ENCODE measurements at regions not wholly inside any gene's neighbourhood (a gene's known extent, or its start where the extent isn't known, plus 50 kb on each side); places are given as distances from the start of the nearest gene placed in this dataset.

GRCh38 chr18:60804415-60804814, 431.8 kb upstream of the MC4R start:
- no peak for ATAC-seq (ENCODE audit: low read depth)
- H3K4me3 Mint-ChIP-seq: no peak overlapping the region

GRCh38 chr18:60809937-60810336, 437.4 kb upstream of the MC4R start:
- POLR2A ChIA-PET: no interaction called here
- Mint-ChIP-seq H3K9me3 (no peaks in the 10 kb centered on the region), H3K4me1 (no peaks in the 10 kb centered on the region), H3K4me3 (no peak overlapping the region), H3K27me3 (no peaks in the 10 kb centered on the region), H3K36me3 (no peaks in the 10 kb centered on the region), H3K27ac (no peak overlapping the region)
- ATAC-seq (ENCODE audit: low read depth) (no peak), DNase-seq (no peak)

More at GRCh38 chr18:60804415-60804814, 431.8 kb upstream of the MC4R start:
- DNase-seq: no peak
- H3K27me3 Mint-ChIP-seq: no peaks in the 10 kb centered on the region
- no peaks in the 10 kb centered on the region for H3K36me3 Mint-ChIP-seq
- no peak overlapping the region for H3K27ac Mint-ChIP-seq
- no peaks in the 10 kb centered on the region for H3K4me1 Mint-ChIP-seq
- H3K9me3 Mint-ChIP-seq: no peaks in the 10 kb centered on the region
- POLR2A ChIA-PET: no interaction called here

GRCh38 chr18:60812921-60813320, 440.3 kb upstream of the MC4R start:
- no peak overlapping the region for H3K4me3 Mint-ChIP-seq
- no peak overlapping the region for H3K27ac Mint-ChIP-seq
- DNase-seq: no peak
- peaks cover under 1% of the 10 kb centered on the region for H3K9me3 Mint-ChIP-seq
- no peak for ATAC-seq (ENCODE audit: low read depth)
- POLR2A ChIA-PET: no interaction called here
- H3K27me3 Mint-ChIP-seq: no peaks in the 10 kb centered on the region
- H3K4me1 Mint-ChIP-seq: no peaks in the 10 kb centered on the region
- H3K36me3 Mint-ChIP-seq: no peaks in the 10 kb centered on the region

GRCh38 chr18:60826346-60826745, 453.8 kb upstream of the MC4R start:
- H3K36me3 Mint-ChIP-seq: no peaks in the 10 kb centered on the region
- H3K4me1 Mint-ChIP-seq: no peaks in the 10 kb centered on the region
- ATAC-seq (ENCODE audit: low read depth) (no peak), DNase-seq (no peak)
- no peaks in the 10 kb centered on the region for H3K27me3 Mint-ChIP-seq
- POLR2A ChIA-PET: no interaction called here
- no peak overlapping the region for H3K4me3 Mint-ChIP-seq
- peaks cover under 1% of the 10 kb centered on the region for H3K9me3 Mint-ChIP-seq
- H3K27ac Mint-ChIP-seq: no peak overlapping the region

GRCh38 chr18:60831971-60832370, 459.4 kb upstream of the MC4R start:
- Mint-ChIP-seq H3K36me3 (no peaks in the 10 kb centered on the region), H3K27ac (no peak overlapping the region), H3K4me3 (no peak overlapping the region), H3K27me3 (no peaks in the 10 kb centered on the region), H3K9me3 (peaks cover 1% of the 10 kb centered on the region), H3K4me1 (no peaks in the 10 kb centered on the region)
- POLR2A ChIA-PET: no interaction called here
- no peak for DNase-seq
- ATAC-seq (ENCODE audit: low read depth): no peak

GRCh38 chr18:60838677-60839076, 466.1 kb upstream of the MC4R start:
- H3K4me1 Mint-ChIP-seq: no peaks in the 10 kb centered on the region
- no peaks in the 10 kb centered on the region for H3K36me3 Mint-ChIP-seq
- H3K9me3 Mint-ChIP-seq: peaks cover 2% of the 10 kb centered on the region
- DNase-seq: no peak
- no peak for ATAC-seq (ENCODE audit: low read depth)
- no peak overlapping the region for H3K4me3 Mint-ChIP-seq
- no peak overlapping the region for H3K27ac Mint-ChIP-seq
- no peaks in the 10 kb centered on the region for H3K27me3 Mint-ChIP-seq
- POLR2A ChIA-PET: no interaction called here

- no peak for ATAC-seq (ENCODE audit: low read depth)
- H3K27me3 Mint-ChIP-seq: no peaks in the 10 kb centered on the region
- H3K4me3 Mint-ChIP-seq: no peak overlapping the region
- POLR2A ChIA-PET: no interaction called here
- DNase-seq: no peak
- H3K36me3 Mint-ChIP-seq: no peaks in the 10 kb centered on the region
- H3K4me1 Mint-ChIP-seq: no peaks in the 10 kb centered on the region
- H3K27ac Mint-ChIP-seq: no peak overlapping the region
- peaks cover 10% of the 10 kb centered on the region for H3K9me3 Mint-ChIP-seq
Measured at GRCh38 chr18:60846396-60846795, 473.8 kb upstream of the MC4R start.

GRCh38 chr18:60847517-60847916, 474.9 kb upstream of the MC4R start:
- no peak for DNase-seq
- Mint-ChIP-seq H3K9me3 (peaks cover 10% of the 10 kb centered on the region), H3K4me1 (no peaks in the 10 kb centered on the region), H3K27me3 (no peaks in the 10 kb centered on the region), H3K4me3 (no peak overlapping the region), H3K36me3 (no peaks in the 10 kb centered on the region), H3K27ac (no peak overlapping the region)
- ATAC-seq (ENCODE audit: low read depth): no peak
- POLR2A ChIA-PET: no interaction called here

- Mint-ChIP-seq H3K27ac (no peak overlapping the region), H3K9me3 (no peaks in the 10 kb centered on the region), H3K4me1 (no peaks in the 10 kb centered on the region), H3K27me3 (no peaks in the 10 kb centered on the region), H3K4me3 (no peak overlapping the region), H3K36me3 (no peaks in the 10 kb centered on the region)
- ATAC-seq (ENCODE audit: low read depth) (no peak), DNase-seq (no peak)
- POLR2A ChIA-PET: no interaction called here
Measured at GRCh38 chr18:60861575-60861974, 471.7 kb upstream of the CDH20 start.

- Mint-ChIP-seq H3K4me3 (no peak overlapping the region), H3K36me3 (no peaks in the 10 kb centered on the region), H3K27me3 (no peaks in the 10 kb centered on the region), H3K27ac (no peak overlapping the region), H3K4me1 (no peaks in the 10 kb centered on the region), H3K9me3 (no peaks in the 10 kb centered on the region)
- ATAC-seq (ENCODE audit: low read depth) (no peak), DNase-seq (no peak)
- POLR2A ChIA-PET: no interaction called here
Measured at GRCh38 chr18:60862988-60863387, 470.2 kb upstream of the CDH20 start.

GRCh38 chr18:60865801-60866200, 467.4 kb upstream of the CDH20 start:
- DNase-seq: no peak
- no peak overlapping the region for H3K27ac Mint-ChIP-seq
- H3K9me3 Mint-ChIP-seq: no peaks in the 10 kb centered on the region
- H3K27me3 Mint-ChIP-seq: no peaks in the 10 kb centered on the region
- no peaks in the 10 kb centered on the region for H3K36me3 Mint-ChIP-seq
- H3K4me3 Mint-ChIP-seq: no peak overlapping the region
- ATAC-seq (ENCODE audit: low read depth): no peak
- H3K4me1 Mint-ChIP-seq: no peaks in the 10 kb centered on the region
- POLR2A ChIA-PET: no interaction called here

GRCh38 chr18:60870261-60871153, 462.7 kb upstream of the CDH20 start:
- H3K27me3 Mint-ChIP-seq: no peaks in the 10 kb centered on the region
- H3K9me3 Mint-ChIP-seq: no peaks in the 10 kb centered on the region
- H3K4me1 Mint-ChIP-seq: no peaks in the 10 kb centered on the region
- DNase-seq (no peak), ATAC-seq (ENCODE audit: low read depth) (no peak)
- H3K4me3 Mint-ChIP-seq: no peak overlapping the region
- no peak overlapping the region for H3K27ac Mint-ChIP-seq
- no peaks in the 10 kb centered on the region for H3K36me3 Mint-ChIP-seq
- POLR2A ChIA-PET: no interaction called here

- H3K27me3 Mint-ChIP-seq: no peaks in the 10 kb centered on the region
- H3K36me3 Mint-ChIP-seq: no peaks in the 10 kb centered on the region
- H3K4me3 Mint-ChIP-seq: no peak overlapping the region
- H3K4me1 Mint-ChIP-seq: no peaks in the 10 kb centered on the region
- POLR2A ChIA-PET: no interaction called here
- no peaks in the 10 kb centered on the region for H3K9me3 Mint-ChIP-seq
- DNase-seq: no peak
- ATAC-seq (ENCODE audit: low read depth): no peak
- no peak overlapping the region for H3K27ac Mint-ChIP-seq
Measured at GRCh38 chr18:60872434-60872833, 460.8 kb upstream of the CDH20 start.

- no peak for ATAC-seq (ENCODE audit: low read depth)
- Mint-ChIP-seq H3K9me3 (peaks cover 2% of the 10 kb centered on the region), H3K36me3 (no peaks in the 10 kb centered on the region), H3K27ac (no peak overlapping the region), H3K27me3 (no peaks in the 10 kb centered on the region), H3K4me3 (no peak overlapping the region), H3K4me1 (no peaks in the 10 kb centered on the region)
- POLR2A ChIA-PET: no interaction called here
- DNase-seq: no peak
Measured at GRCh38 chr18:60873708-60874107, 459.5 kb upstream of the CDH20 start.
